Mucosa of rectum (tissue), 2 donors: ENCODE measurements at regions not wholly inside any gene's neighbourhood (a gene's known extent, or its start where the extent isn't known, plus 50 kb on each side); places are given as distances from the start of the nearest gene placed in this dataset.

Experiments used
- H3K27ac ChIP-seq, 2 donors: one replicate each; pipeline ENCODE4 v1.7.0; 2013; ENCODE audit warnings: inconsistent platforms in 2 of 2, low read depth in 2 of 2, low read length in 2 of 2
- H3K27me3 ChIP-seq, 2 donors: one replicate each; pipeline ENCODE4 v1.7.0; 2013; ENCODE audit warnings: low read length in 2 of 2; ENCODE audit not compliant: control insufficient read depth in 2 of 2, insufficient read depth in 2 of 2
- H3K36me3 ChIP-seq, 2 donors: one replicate each; pipeline ENCODE4 v1.7.0; 2013; ENCODE audit warnings: low read length in 2 of 2; ENCODE audit not compliant: control insufficient read depth in 2 of 2, insufficient read depth in 2 of 2
- H3K4me1 ChIP-seq, 2 donors: one replicate each; pipeline ENCODE4 v1.7.0; 2013; ENCODE audit warnings: low read length in 2 of 2, mild to moderate bottlenecking in 1 of 2; ENCODE audit not compliant: control insufficient read depth in 2 of 2, insufficient read depth in 2 of 2
- H3K4me3 ChIP-seq, 2 donors: one replicate each; pipeline ENCODE4 v1.7.0; 2013; ENCODE audit warnings: low read length in 2 of 2
- H3K9ac ChIP-seq, 2 donors: one replicate each; pipeline ENCODE4 v1.7.0; 2013; ENCODE audit warnings: low read length in 2 of 2, low read depth in 1 of 2, mild to moderate bottlenecking in 1 of 2
- H3K9me3 ChIP-seq, 2 donors: one replicate each; pipeline ENCODE4 v1.7.0; 2013; ENCODE audit warnings: low read length in 2 of 2; ENCODE audit not compliant: control insufficient read depth in 2 of 2
- donor health status: healthy.
- donor health status: Normal muscosa, but diverticular disease.

- no peaks in the 10 kb centered on the region for H3K4me1 ChIP-seq
- H3K4me3 ChIP-seq: no peak overlapping the region
- no peak overlapping the region for H3K9ac ChIP-seq
- no peak overlapping the region for H3K27ac ChIP-seq
- no peaks in the 10 kb centered on the region for H3K9me3 ChIP-seq
- H3K27me3 ChIP-seq: no peaks in the 10 kb centered on the region
- no peaks in the 10 kb centered on the region for H3K36me3 ChIP-seq
Observed at GRCh38 chr9:81224166-81225081, 464.9 kb downstream of the TLE1 start.

- Histone ChIP-seq H3K27ac (no peak overlapping the region), H3K9ac (no peak overlapping the region), H3K36me3 (no peaks in the 10 kb centered on the region), H3K9me3 (no peaks in the 10 kb centered on the region), H3K4me1 (no peaks in the 10 kb centered on the region), H3K4me3 (no peak overlapping the region), H3K27me3 (no peaks in the 10 kb centered on the region)
Observed at GRCh38 chr9:81214975-81215374, 474.4 kb downstream of the TLE1 start.

DNA sequence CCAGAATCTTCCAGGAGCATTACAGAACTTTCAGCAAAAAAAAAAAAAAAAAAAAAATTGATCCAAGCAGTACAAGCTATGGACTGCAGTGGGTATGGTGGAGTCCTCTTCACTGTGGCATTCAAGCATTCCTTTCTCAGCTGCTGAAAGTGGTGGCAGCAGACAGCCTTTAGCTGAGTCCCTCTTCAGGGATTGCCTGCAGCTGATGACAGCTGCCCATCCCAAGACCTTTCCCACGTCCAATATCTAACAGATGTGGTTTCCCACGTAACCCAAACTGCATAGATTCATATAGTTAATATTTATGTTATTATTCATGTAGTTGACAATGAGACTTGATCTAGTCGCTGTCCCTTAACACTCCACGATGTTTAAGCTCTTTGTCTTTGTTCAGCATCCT, 475.9 kb downstream of the TLE1 start:
- Histone ChIP-seq H3K27me3 (no peaks in the 10 kb centered on the region), H3K4me3 (no peak overlapping the region), H3K4me1 (no peaks in the 10 kb centered on the region), H3K36me3 (no peaks in the 10 kb centered on the region), H3K27ac (no peak overlapping the region), H3K9me3 (no peaks in the 10 kb centered on the region), H3K9ac (no peak overlapping the region)

DNA sequence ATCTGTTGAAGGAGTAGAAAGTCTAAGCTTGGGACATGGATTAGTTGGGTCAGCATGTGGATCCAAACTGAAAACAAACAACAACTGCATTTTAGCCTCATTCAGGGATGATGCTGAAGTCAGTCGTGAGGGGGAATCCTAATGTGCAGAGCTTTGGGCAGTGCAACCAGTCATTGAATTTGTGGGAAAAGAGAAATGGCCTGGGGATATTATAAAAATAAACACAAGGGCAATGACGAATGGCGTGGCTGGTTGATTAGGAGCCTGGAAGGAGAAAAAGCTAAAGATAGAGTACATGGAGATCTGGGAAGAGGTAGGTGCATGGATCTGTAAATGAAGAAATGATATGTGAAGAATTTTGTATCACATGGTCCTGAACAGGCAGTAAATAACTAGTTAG, 477.6 kb downstream of the TLE1 start:
- Histone ChIP-seq H3K4me1 (no peaks in the 10 kb centered on the region), H3K9me3 (no peaks in the 10 kb centered on the region), H3K9ac (no peak overlapping the region), H3K36me3 (no peaks in the 10 kb centered on the region), H3K4me3 (no peak overlapping the region), H3K27ac (no peak overlapping the region), H3K27me3 (no peaks in the 10 kb centered on the region)

DNA sequence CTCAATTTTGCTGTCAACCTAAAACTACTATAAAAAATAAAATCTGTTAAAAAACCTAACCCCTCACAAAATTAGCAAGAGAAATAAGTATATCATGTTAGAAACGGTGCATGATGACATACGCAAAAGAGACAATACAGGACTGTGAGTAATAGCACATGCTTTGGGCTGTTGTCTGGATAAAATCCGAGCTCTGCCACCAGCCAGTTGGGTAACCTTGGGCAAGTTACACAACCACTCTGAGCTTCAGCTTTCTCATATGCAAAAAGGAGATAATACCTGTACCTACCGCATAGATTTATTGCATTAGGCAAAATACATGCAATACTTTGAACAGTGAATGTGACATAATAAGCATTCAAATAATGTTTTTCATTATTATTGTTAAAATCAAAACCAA, 481.7 kb downstream of the TLE1 start:
- H3K4me3 ChIP-seq: no peak overlapping the region
- no peaks in the 10 kb centered on the region for H3K4me1 ChIP-seq
- H3K9me3 ChIP-seq: no peaks in the 10 kb centered on the region
- H3K9ac ChIP-seq: no peak overlapping the region
- no peaks in the 10 kb centered on the region for H3K36me3 ChIP-seq
- no peaks in the 10 kb centered on the region for H3K27me3 ChIP-seq
- H3K27ac ChIP-seq: no peak overlapping the region

- H3K9ac ChIP-seq: no peak overlapping the region
- H3K4me3 ChIP-seq: no peak overlapping the region
- no peaks in the 10 kb centered on the region for H3K9me3 ChIP-seq
- H3K27me3 ChIP-seq: no peaks in the 10 kb centered on the region
- no peaks in the 10 kb centered on the region for H3K36me3 ChIP-seq
- no peak overlapping the region for H3K27ac ChIP-seq
- no peaks in the 10 kb centered on the region for H3K4me1 ChIP-seq
Observed at GRCh38 chr9:81202292-81202691, 487.1 kb downstream of the TLE1 start.

GRCh38 chr9:81195206-81195605, 494.1 kb downstream of the TLE1 start:
- H3K4me3 ChIP-seq: no peak overlapping the region
- no peaks in the 10 kb centered on the region for H3K36me3 ChIP-seq
- H3K9me3 ChIP-seq: no peaks in the 10 kb centered on the region
- H3K4me1 ChIP-seq: no peaks in the 10 kb centered on the region
- H3K9ac ChIP-seq: no peak overlapping the region
- H3K27me3 ChIP-seq: no peaks in the 10 kb centered on the region
- no peak overlapping the region for H3K27ac ChIP-seq

GRCh38 chr9:81193362-81194339, 495.7 kb downstream of the TLE1 start:
- Histone ChIP-seq H3K9me3 (no peaks in the 10 kb centered on the region), H3K4me1 (no peaks in the 10 kb centered on the region), H3K27ac (no peak overlapping the region), H3K36me3 (no peaks in the 10 kb centered on the region), H3K4me3 (no peak overlapping the region), H3K9ac (no peak overlapping the region), H3K27me3 (no peaks in the 10 kb centered on the region)

DNA sequence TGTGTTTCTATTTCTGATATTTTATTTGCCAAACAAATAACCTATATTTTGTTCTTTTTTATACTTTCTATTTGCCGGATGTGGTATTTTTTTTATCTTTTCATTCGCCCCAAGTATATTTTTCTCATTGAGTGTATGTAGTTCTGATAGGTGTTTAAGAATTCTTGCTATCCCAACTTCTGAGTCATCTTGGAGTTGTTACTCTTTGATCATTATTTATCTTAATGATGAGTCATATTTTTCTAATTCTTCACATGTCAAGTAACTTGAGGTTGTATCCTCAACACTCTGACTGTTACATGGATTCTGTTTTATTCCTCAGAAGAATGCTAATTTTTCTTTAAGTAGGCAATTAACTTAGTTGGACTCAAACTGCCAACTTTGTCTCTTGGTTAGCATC, 498.1 kb downstream of the TLE1 start:
- Histone ChIP-seq H3K4me3 (no peak overlapping the region), H3K27ac (no peak overlapping the region), H3K9ac (no peak overlapping the region), H3K9me3 (no peaks in the 10 kb centered on the region), H3K4me1 (no peaks in the 10 kb centered on the region), H3K36me3 (no peaks in the 10 kb centered on the region), H3K27me3 (no peaks in the 10 kb centered on the region)

DNA sequence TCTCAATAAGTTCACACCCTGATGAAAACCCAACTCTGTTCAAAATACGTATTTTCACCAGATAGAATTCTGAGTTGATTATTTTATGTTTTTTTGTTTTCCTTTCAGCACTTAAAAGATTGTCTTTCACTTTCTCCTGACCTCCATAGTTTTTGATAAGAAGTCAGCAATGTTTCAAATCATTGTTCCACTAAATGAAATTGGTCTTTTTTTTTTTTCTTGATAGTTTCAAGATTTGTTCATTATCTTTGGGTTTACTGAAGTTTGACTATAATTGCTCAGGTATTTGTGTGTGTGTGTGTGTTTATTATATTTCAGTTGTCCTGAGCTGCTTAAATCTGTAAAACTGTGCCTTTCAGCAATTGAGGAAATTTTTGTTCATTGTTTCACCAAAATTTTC, 498.7 kb downstream of the TLE1 start:
- Histone ChIP-seq H3K27me3 (no peaks in the 10 kb centered on the region), H3K9me3 (no peaks in the 10 kb centered on the region), H3K27ac (no peak overlapping the region), H3K4me3 (no peak overlapping the region), H3K9ac (no peak overlapping the region), H3K4me1 (no peaks in the 10 kb centered on the region), H3K36me3 (no peaks in the 10 kb centered on the region)
